ENCODE measurements at regions not wholly inside any gene's neighbourhood (a gene's known extent, or its start where the extent isn't known, plus 50 kb on each side); places are given as distances from the start of the nearest gene placed in this dataset.

- H3K27ac ChIP-seq, result no peak overlapping the region
These were observed 233.6 kb downstream of the FAM76B start for GRCh38 chr11:95556011-95556341.

DNA sequence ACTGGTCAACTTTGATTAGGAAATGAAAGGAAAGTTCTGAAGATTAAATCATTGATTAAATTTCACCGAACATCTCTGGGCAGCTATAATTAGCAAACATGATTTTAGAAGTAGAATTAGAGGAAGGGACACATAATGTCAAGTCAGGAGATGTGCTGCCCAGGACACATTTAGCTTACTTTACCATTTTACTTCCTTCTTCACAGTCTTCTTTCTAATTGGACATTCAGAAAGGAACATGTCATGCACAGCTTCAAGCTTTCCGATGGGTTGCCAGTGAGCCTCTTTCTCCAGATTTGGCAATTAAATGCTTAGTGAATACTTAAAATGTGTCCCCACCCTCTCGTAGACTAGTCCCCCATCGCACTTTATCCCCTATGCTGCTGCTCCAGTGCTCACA, 234.7 kb downstream of the FAM76B start:
- Histone ChIP-seq H3K9me3 (ENCODE audit: low read depth, low read length) (no peaks in the 10 kb centered on the region), H3K4me3 (no peak overlapping the region), H3K36me3 (ENCODE audit: insufficient read depth, low read length) (no peaks in the 10 kb centered on the region), H3K9ac (ENCODE audit: insufficient read length) (no peak overlapping the region), H3K27ac (no peak overlapping the region)
- no peak for TF ChIP-seq POLR2AphosphoS5 (IDR thresholded peaks at IDR 0.05; ENCODE audit: borderline replicate concordance, low read depth, low read length)
- no peak for TF ChIP-seq EZH2 (IDR thresholded peaks at IDR 0.05)
- no peak for TF ChIP-seq FOXP2 (optimal IDR thresholded peaks at IDR 0.05; ENCODE audit: control extremely low read depth, extremely low read length, insufficient read depth)
- DNase-seq (ENCODE audit: low read depth, low spot score), result no peak

More at GRCh38 chr11:95556011-95556341, 233.6 kb downstream of the FAM76B start:
- Histone ChIP-seq H3K4me3 (peak overlapping the region; percentile 54; the same call in 1 of the 2 replicates), H3K9me3 (ENCODE audit: low read depth, low read length) (no peaks in the 10 kb centered on the region), H3K9ac (ENCODE audit: insufficient read length) (no peak overlapping the region), H3K36me3 (ENCODE audit: insufficient read depth, low read length) (no peaks in the 10 kb centered on the region)
- TF ChIP-seq EZH2 (IDR thresholded peaks at IDR 0.05), result no peak
- no peak for TF ChIP-seq POLR2AphosphoS5 (IDR thresholded peaks at IDR 0.05; ENCODE audit: borderline replicate concordance, low read depth, low read length)
- TF ChIP-seq FOXP2 (optimal IDR thresholded peaks at IDR 0.05; ENCODE audit: control extremely low read depth, extremely low read length, insufficient read depth), result no peak
- DNase-seq (ENCODE audit: low read depth, low spot score), result no peak

GRCh38 chr11:95549301-95549700, 240.3 kb downstream of the FAM76B start:
- H3K4me3 ChIP-seq, result no peak overlapping the region
- TF ChIP-seq POLR2AphosphoS5 (IDR thresholded peaks at IDR 0.05; ENCODE audit: borderline replicate concordance, low read depth, low read length) (no peak), FOXP2 (optimal IDR thresholded peaks at IDR 0.05; ENCODE audit: control extremely low read depth, extremely low read length, insufficient read depth) (no peak), EZH2 (IDR thresholded peaks at IDR 0.05) (no peak)
- H3K9me3 ChIP-seq (ENCODE audit: low read depth, low read length), result no peaks in the 10 kb centered on the region
- no peak overlapping the region for H3K27ac ChIP-seq
- no peaks in the 10 kb centered on the region for H3K36me3 ChIP-seq (ENCODE audit: insufficient read depth, low read length)
- DNase-seq (ENCODE audit: low read depth, low spot score), result no peak
- H3K9ac ChIP-seq (ENCODE audit: insufficient read length), result no peak overlapping the region

DNA sequence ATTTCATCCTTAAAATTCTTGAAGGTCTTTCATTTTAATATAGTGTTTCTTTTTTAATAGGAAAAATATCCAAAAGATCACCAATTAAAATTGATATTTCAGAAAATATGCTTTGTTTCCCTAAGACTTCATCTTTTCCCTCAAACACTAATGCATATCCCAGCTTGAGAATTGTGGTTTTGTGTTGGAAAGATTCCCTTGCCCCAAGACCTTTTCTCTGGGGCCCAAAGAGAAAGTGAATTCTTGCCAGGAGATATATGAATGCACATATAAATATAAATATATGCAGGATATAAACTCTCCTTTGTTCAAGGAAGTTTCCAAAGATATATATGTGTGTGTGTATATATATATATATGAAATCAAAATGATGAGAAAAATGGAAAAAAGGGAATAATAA, 241.2 kb downstream of the FAM76B start:
- Histone ChIP-seq H3K9ac (ENCODE audit: insufficient read length) (no peak overlapping the region), H3K36me3 (ENCODE audit: insufficient read depth, low read length) (no peaks in the 10 kb centered on the region), H3K4me3 (no peak overlapping the region), H3K9me3 (ENCODE audit: low read depth, low read length) (no peaks in the 10 kb centered on the region), H3K27ac (no peak overlapping the region)
- TF ChIP-seq POLR2AphosphoS5 (IDR thresholded peaks at IDR 0.05; ENCODE audit: borderline replicate concordance, low read depth, low read length) (no peak), EZH2 (IDR thresholded peaks at IDR 0.05) (no peak), FOXP2 (optimal IDR thresholded peaks at IDR 0.05; ENCODE audit: control extremely low read depth, extremely low read length, insufficient read depth) (no peak)
- no peak for DNase-seq (ENCODE audit: low read depth, low spot score)

DNA sequence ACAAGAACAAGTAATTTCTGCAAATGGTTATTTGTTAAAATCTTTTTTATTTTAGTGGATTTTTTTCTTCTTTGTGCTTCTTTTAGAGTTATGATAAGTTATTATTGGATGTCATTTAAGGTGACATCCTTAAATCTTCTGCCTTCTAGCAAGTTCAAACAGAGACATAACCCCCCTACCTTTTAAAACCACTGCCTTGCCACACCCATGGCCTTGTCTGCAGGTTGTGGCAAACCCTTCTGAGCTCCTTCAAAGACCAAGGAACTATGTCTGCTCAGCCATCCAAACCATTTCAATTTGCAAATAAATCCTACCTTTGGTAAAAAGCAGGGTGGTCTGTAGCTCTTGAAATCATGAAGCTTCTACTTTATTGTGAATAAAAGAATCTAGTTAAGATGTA, 241.6 kb downstream of the FAM76B start:
- no peak overlapping the region for H3K4me3 ChIP-seq
- DNase-seq (ENCODE audit: low read depth, low spot score), result no peak
- H3K36me3 ChIP-seq (ENCODE audit: insufficient read depth, low read length), result no peaks in the 10 kb centered on the region
- no peak overlapping the region for H3K27ac ChIP-seq
- H3K9ac ChIP-seq (ENCODE audit: insufficient read length), result no peak overlapping the region
- H3K9me3 ChIP-seq (ENCODE audit: low read depth, low read length), result no peaks in the 10 kb centered on the region
- TF ChIP-seq EZH2 (IDR thresholded peaks at IDR 0.05) (no peak), POLR2AphosphoS5 (IDR thresholded peaks at IDR 0.05; ENCODE audit: borderline replicate concordance, low read depth, low read length) (no peak), FOXP2 (optimal IDR thresholded peaks at IDR 0.05; ENCODE audit: control extremely low read depth, extremely low read length, insufficient read depth) (no peak)

GRCh38 chr11:95547186-95547585, 242.4 kb downstream of the FAM76B start:
- TF ChIP-seq FOXP2 (optimal IDR thresholded peaks at IDR 0.05; ENCODE audit: control extremely low read depth, extremely low read length, insufficient read depth) (no peak), POLR2AphosphoS5 (IDR thresholded peaks at IDR 0.05; ENCODE audit: borderline replicate concordance, low read depth, low read length) (no peak), EZH2 (IDR thresholded peaks at IDR 0.05) (no peak)
- Histone ChIP-seq H3K9me3 (ENCODE audit: low read depth, low read length) (no peaks in the 10 kb centered on the region), H3K36me3 (ENCODE audit: insufficient read depth, low read length) (no peaks in the 10 kb centered on the region), H3K27ac (no peak overlapping the region), H3K4me3 (no peak overlapping the region), H3K9ac (ENCODE audit: insufficient read length) (no peak overlapping the region)
- no peak for DNase-seq (ENCODE audit: low read depth, low spot score)

- no peak for DNase-seq (ENCODE audit: low read depth, low spot score)
- H3K9me3 ChIP-seq (ENCODE audit: low read depth, low read length), result no peaks in the 10 kb centered on the region
- no peak for TF ChIP-seq FOXP2 (optimal IDR thresholded peaks at IDR 0.05; ENCODE audit: control extremely low read depth, extremely low read length, insufficient read depth)
- no peak for TF ChIP-seq EZH2 (IDR thresholded peaks at IDR 0.05)
- no peak for TF ChIP-seq POLR2AphosphoS5 (IDR thresholded peaks at IDR 0.05; ENCODE audit: borderline replicate concordance, low read depth, low read length)
- H3K9ac ChIP-seq (ENCODE audit: insufficient read length), result no peak overlapping the region
- H3K27ac ChIP-seq, result no peak overlapping the region
- no peaks in the 10 kb centered on the region for H3K36me3 ChIP-seq (ENCODE audit: insufficient read depth, low read length)
- H3K4me3 ChIP-seq, result no peak overlapping the region
These were observed 244.3 kb downstream of the FAM76B start for GRCh38 chr11:95545116-95545875.

DNA sequence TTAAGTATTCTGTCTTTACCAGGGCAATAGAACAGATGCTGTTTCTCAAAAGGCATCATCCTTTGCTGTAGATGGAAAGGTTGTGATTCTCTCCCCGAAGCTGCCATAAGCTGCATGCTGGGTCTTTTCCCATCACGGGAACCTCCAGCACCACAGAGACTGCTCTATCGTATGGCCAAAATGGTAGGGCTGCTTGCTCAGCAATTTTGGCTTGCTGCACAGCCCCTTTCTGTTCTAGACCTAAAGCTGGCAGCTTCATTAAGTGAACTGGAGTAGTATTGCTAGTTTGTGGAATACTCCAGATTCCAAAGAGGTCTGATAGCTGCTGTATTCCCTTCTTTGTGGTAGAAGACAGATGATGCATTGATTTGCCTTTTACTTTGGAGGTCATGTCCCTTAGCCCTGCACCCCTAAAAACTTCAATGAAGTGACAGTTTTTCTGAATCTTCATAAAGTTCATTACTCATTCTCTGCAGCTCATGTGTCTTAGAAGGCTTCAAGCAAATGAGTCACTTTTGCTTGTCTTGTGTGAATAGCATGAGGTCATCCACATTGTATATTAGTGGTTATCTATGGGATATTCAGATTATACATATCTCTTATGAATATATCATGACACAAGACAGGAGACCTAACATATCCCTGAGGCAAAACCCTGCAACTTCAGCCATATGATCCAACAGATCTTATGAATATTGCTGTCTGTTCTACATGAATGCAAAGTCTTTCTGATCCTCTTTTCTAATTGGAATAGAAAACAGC, 245.3 kb downstream of the FAM76B start:
- Histone ChIP-seq H3K36me3 (ENCODE audit: insufficient read depth, low read length) (no peaks in the 10 kb centered on the region), H3K4me3 (no peak overlapping the region), H3K9me3 (ENCODE audit: low read depth, low read length) (no peaks in the 10 kb centered on the region), H3K27ac (no peak overlapping the region), H3K9ac (ENCODE audit: insufficient read length) (no peak overlapping the region)
- no peak for TF ChIP-seq FOXP2 (optimal IDR thresholded peaks at IDR 0.05; ENCODE audit: control extremely low read depth, extremely low read length, insufficient read depth)
- TF ChIP-seq POLR2AphosphoS5 (IDR thresholded peaks at IDR 0.05; ENCODE audit: borderline replicate concordance, low read depth, low read length), result no peak
- TF ChIP-seq EZH2 (IDR thresholded peaks at IDR 0.05), result no peak
- DNase-seq (ENCODE audit: low read depth, low spot score), result no peak

All from SK-N-MC (cell line).